ENCODE measurements at regions not wholly inside any gene's neighbourhood (a gene's known extent, or its start where the extent isn't known, plus 50 kb on each side); places are given as distances from the start of the nearest gene placed in this dataset.

GRCh38 chr5:81853030-81853357 is 102.1 kb upstream of the SSBP2 start:
- Mint-ChIP-seq H3K36me3 (no peaks in the 10 kb centered on the region), H3K4me3 (peak overlapping the region; percentile 65), H3K4me1 (peaks cover 86% of the 10 kb centered on the region), H3K27me3 (ENCODE audit: low read depth) (no peaks in the 10 kb centered on the region), H3K9me3 (no peaks in the 10 kb centered on the region), H3K27ac (peak overlapping the region; percentile 95)
- DNase-seq (ENCODE audit: low spot score) (no peak), ATAC-seq (no peak; the same call in 1 of the 2 replicates)
- TF ChIP-seq USF2 (CRISPR knock-in tag; IDR thresholded peaks at IDR 0.05) (peak; percentile 1; the same call in 1 of the 2 replicates), ZNF396 (CRISPR knock-in tag; IDR thresholded peaks at IDR 0.05; ENCODE audit: borderline replicate concordance) (no peak)
- ChIA-PET POLR2A (interaction anchor here (0.6 to 3.4 kb wide), 5 partner anchors 101 to 313 kb away, joined by 3 to 110 read pairs (median 4); partner anchors contain the start of gene SSBP2), CTCF (interaction anchor here (3.5 to 5.9 kb wide), 3 partner anchors 15 to 312 kb away, joined by 32 to 104 read pairs (median 41); partner anchors contain the start of gene SSBP2)

DNA sequence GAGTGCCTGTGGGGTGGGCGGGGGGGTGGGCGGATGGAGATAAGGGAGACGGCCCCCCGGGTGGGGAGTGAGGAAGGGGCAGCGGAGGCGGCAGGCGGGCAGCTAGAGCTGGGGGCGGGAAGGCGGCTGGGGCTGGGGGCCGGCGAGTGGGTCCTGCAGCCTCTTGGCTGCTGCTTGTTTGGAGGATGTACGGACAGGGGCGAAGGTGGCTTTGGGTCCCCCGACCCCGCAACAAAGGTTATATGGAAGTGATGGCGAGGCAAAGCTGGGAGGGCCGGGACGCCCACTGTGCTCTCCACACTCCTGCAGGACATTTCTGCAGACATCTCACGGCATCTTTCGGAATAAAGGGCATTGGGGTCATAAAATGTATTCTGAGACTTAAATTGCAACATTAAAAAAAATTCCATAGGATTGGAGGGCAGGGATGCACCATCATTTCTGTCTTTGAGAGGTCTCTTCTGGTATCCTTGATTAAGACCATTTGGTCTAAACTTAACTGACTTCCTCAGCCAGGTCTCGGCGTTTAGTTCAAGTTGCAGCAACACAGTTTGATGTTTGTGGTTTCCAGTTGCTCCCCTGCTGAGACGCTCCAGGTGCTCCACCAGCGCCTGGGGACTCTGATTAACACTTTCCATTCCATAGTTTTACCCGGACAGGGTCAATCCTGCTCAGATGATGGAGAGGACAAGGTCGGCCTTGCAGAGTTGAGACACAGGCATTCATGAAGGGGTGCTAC is 101.6 kb upstream of the SSBP2 start:
- ATAC-seq = peak; percentile 35
- TF ChIP-seq ZNF532 (CRISPR knock-in tag; IDR thresholded peaks at IDR 0.05; ENCODE audit: borderline replicate concordance) = no peak
- no peak for TF ChIP-seq ATF3 (CRISPR knock-in tag; conservative IDR thresholded peaks at IDR 0.05)
- no peak for TF ChIP-seq ZSCAN18 (CRISPR knock-in tag; IDR thresholded peaks at IDR 0.05)
- TF ChIP-seq CREB1 (CRISPR knock-in tag; IDR thresholded peaks at IDR 0.05) = no peak
- no peak for TF ChIP-seq MXD4 (CRISPR knock-in tag; IDR thresholded peaks at IDR 0.05; ENCODE audit: borderline replicate concordance)
- TF ChIP-seq TEAD4 (CRISPR knock-in tag; IDR thresholded peaks at IDR 0.05) = no peak
- no peak for TF ChIP-seq SMAD3 (CRISPR knock-in tag; IDR thresholded peaks at IDR 0.05; ENCODE audit: borderline replicate concordance)
- no peak for TF ChIP-seq PRRX2 (CRISPR knock-in tag; IDR thresholded peaks at IDR 0.05)
- no peak for TF ChIP-seq TEAD1 (CRISPR knock-in tag; IDR thresholded peaks at IDR 0.05)
- TF ChIP-seq FOXK1 (CRISPR knock-in tag; IDR thresholded peaks at IDR 0.05) = 0 out of 2 replicates have a peak, but pooled peaks have one; percentile 25
- TF ChIP-seq, protein P1, sequence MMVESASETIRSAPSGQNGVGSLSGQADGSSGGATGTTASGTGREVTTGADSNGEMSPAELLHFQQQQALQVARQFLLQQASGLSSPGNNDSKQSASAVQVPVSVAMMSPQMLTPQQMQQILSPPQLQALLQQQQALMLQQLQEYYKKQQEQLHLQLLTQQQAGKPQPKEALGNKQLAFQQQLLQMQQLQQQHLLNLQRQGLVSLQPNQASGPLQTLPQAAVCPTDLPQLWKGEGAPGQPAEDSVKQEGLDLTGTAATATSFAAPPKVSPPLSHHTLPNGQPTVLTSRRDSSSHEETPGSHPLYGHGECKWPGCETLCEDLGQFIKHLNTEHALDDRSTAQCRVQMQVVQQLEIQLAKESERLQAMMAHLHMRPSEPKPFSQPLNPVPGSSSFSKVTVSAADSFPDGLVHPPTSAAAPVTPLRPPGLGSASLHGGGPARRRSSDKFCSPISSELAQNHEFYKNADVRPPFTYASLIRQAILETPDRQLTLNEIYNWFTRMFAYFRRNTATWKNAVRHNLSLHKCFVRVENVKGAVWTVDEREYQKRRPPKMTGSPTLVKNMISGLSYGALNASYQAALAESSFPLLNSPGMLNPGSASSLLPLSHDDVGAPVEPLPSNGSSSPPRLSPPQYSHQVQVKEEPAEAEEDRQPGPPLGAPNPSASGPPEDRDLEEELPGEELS (CRISPR knock-in tag; IDR thresholded peaks at IDR 0.05) = peak; percentile 43; the same call in 1 of the 2 replicates
- TF ChIP-seq ESRRA (CRISPR knock-in tag; IDR thresholded peaks at IDR 0.05; ENCODE audit: borderline replicate concordance) = no peak
- no peak for TF ChIP-seq GTF2I (CRISPR knock-in tag; conservative IDR thresholded peaks at IDR 0.05)
- TF ChIP-seq ETV6 (CRISPR knock-in tag; IDR thresholded peaks at IDR 0.05) = peak; percentile 80; the same call in 1 of the 2 replicates
- TF ChIP-seq, protein P2, sequence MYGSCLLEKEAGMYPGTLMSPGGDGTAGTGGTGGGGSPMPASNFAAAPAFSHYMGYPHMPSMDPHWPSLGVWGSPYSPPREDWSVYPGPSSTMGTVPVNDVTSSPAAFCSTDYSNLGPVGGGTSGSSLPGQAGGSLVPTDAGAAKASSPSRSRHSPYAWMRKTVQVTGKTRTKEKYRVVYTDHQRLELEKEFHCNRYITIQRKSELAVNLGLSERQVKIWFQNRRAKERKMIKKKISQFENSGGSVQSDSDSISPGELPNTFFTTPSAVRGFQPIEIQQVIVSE (CRISPR knock-in tag; IDR thresholded peaks at IDR 0.05; ENCODE audit: borderline replicate concordance) = no peak
- TF ChIP-seq ZNF671 (CRISPR knock-in tag; IDR thresholded peaks at IDR 0.05) = no peak
- 0 out of 2 replicates have a peak, but pooled peaks have one; percentile 55 for TF ChIP-seq ZNF138 (CRISPR knock-in tag; conservative IDR thresholded peaks at IDR 0.05)
- TF ChIP-seq USF2 (CRISPR knock-in tag; IDR thresholded peaks at IDR 0.05) = peak; percentile 47; the same call in 1 of the 2 replicates
- TF ChIP-seq ZNF396 (CRISPR knock-in tag; IDR thresholded peaks at IDR 0.05; ENCODE audit: borderline replicate concordance) = no peak
- TF ChIP-seq ZNF416 (CRISPR knock-in tag; IDR thresholded peaks at IDR 0.05) = 0 out of 2 replicates have a peak, but pooled peaks have one; percentile 45
- TF ChIP-seq E2F4 (CRISPR knock-in tag; IDR thresholded peaks at IDR 0.05; ENCODE audit: borderline replicate concordance, low read depth) = no peak

More for the DNA sequence above, 101.6 kb upstream of the SSBP2 start:
- Mint-ChIP-seq H3K36me3 (no peaks in the 10 kb centered on the region), H3K4me3 (peak overlapping the region; percentile 65), H3K27ac (peak overlapping the region; percentile 95), H3K4me1 (peaks cover 86% of the 10 kb centered on the region), H3K27me3 (ENCODE audit: low read depth) (no peaks in the 10 kb centered on the region), H3K9me3 (no peaks in the 10 kb centered on the region)
- DNase-seq (ENCODE audit: low spot score) = peak; percentile 55
- POLR2A ChIA-PET = interaction anchor here (0.6 to 3.4 kb wide), 12 partner anchors 12 to 377 kb away, joined by 3 to 110 read pairs (median 6); partner anchors contain the start of genes ATG10 and SSBP2
- CTCF ChIA-PET = interaction anchor here (0.6 to 5.9 kb wide), 13 partner anchors 14 to 916 kb away, joined by 3 to 104 read pairs (median 4); partner anchors contain the start of gene SSBP2

Data from WTC11 (cell line).